ENCODE measurements at regions not wholly inside any gene's neighbourhood (a gene's known extent, or its start where the extent isn't known, plus 50 kb on each side); places are given as distances from the start of the nearest gene placed in this dataset.

- TF ChIP-seq EGR1 (IDR thresholded peaks at IDR 0.05) (no peak), RAD21 (IDR thresholded peaks at IDR 0.05; ENCODE audit: low read depth) (no peak), MAX (IDR thresholded peaks at IDR 0.05) (no peak), ZBTB7A (IDR thresholded peaks at IDR 0.05; ENCODE audit: low read depth) (no peak), YY1 (IDR thresholded peaks at IDR 0.05; ENCODE audit: low read depth) (no peak), TAF1 (IDR thresholded peaks at IDR 0.05; ENCODE audit: low read depth) (no peak), EP300 (IDR thresholded peaks at IDR 0.05; ENCODE audit: borderline replicate concordance) (no peak), CREB1 (IDR thresholded peaks at IDR 0.05; ENCODE audit: low read depth) (no peak), FOXM1 (IDR thresholded peaks at IDR 0.05; ENCODE audit: borderline replicate concordance, low read depth) (no peak), REST (IDR thresholded peaks at IDR 0.05; ENCODE audit: low read depth) (no peak)
These were observed 213.2 kb downstream of the PMP22 start for GRCh38 chr17:15051933-15052332.

Measured in Ishikawa (cell line).